RWPE1 (cell line): ENCODE measurements at regions not wholly inside any gene's neighbourhood (a gene's known extent, or its start where the extent isn't known, plus 50 kb on each side); places are given as distances from the start of the nearest gene placed in this dataset.

Experiments
- CTCF ChIA-PET: fragments of 350-600 bp; sonication (Branson Sonifier 250); formaldehyde crosslinking; extraction: SDS; loops from one replicate; lab custom pipeline; 2021; lab: Yijun Ruan, JAX
- POLR2A ChIA-PET: fragments of 400-600 bp; formaldehyde crosslinking; extraction: SDS; loops from one replicate; lab custom pipeline; 2020; ENCODE audit warnings: antibody characterized with exemption; ENCODE audit not compliant: low non-redundant PET; lab: Yijun Ruan, JAX
- DNase-seq: peaks from one replicate; pipeline ENCODE4 v3.0.0; 2012; ENCODE audit warnings: low spot score
- H3K27ac ChIP-seq: fragments of 450-650 bp; 2 replicates; pipeline ENCODE4 v1.5.1; 2017
- CTCF ChIP-seq: fragments of 450-650 bp; conservative IDR thresholded peaks from 2 replicates; pipeline ENCODE4 v1.5.1; 2017; ENCODE audit warnings: low read depth, mild to moderate bottlenecking

- DNase-seq, result no peak
- CTCF ChIA-PET, result interaction anchor here (0.7 kb wide), 1 partner anchor 48 kb away, joined by 5 read pairs; no protein-coding TSS in a partner anchor
- TF ChIP-seq CTCF, result no peak
- no peak overlapping the region for H3K27ac ChIP-seq
- POLR2A ChIA-PET, result no interaction called here
Measured at GRCh38 chr5:104431002-104431620, 868.5 kb upstream of the NUDT12 start.

DNA sequence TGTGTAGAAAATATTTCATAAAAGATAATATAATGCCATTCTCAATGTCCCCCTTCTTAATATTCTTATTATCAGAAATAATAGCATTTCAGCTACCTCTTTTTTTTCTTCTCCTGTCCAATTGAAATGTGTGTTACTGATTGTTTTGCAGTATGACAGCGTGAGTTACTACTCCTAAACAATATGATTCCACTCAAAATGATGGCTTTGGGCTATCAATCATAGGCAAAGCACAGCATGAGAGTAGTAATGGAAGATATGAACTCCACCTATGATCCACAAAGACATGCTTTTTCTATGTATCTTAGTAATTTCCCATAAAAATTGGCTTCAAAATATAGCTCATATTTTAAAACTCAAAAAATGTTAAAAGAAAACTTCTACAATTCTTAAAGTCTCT, 867.3 kb upstream of the NUDT12 start:
- ChIA-PET CTCF (no interaction called here), POLR2A (no interaction called here)
- no peak overlapping the region for H3K27ac ChIP-seq
- no peak for TF ChIP-seq CTCF
- DNase-seq, result no peak

DNA sequence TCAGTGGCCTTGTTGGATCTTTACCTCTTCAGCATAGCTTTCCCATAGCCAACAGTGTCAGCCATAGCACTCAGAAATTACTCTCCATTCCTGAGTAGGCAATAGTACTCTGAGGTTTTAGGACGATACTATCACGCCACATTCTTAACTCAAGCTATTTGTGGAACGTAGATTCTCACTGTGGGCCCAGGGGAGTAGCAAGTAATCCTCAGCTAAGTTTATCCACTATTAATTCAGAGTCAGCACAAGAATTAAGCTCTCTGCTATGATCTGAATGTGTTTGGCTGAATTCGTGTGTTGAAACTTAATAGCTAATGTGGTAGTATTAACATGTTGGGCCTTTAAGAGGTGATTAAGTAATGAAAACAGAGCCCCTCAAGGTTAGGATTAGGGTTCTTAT, 858.8 kb upstream of the NUDT12 start:
- no peak for TF ChIP-seq CTCF
- DNase-seq, result no peak
- H3K27ac ChIP-seq, result no peak overlapping the region
- CTCF ChIA-PET, result no interaction called here
- POLR2A ChIA-PET, result no interaction called here

DNA sequence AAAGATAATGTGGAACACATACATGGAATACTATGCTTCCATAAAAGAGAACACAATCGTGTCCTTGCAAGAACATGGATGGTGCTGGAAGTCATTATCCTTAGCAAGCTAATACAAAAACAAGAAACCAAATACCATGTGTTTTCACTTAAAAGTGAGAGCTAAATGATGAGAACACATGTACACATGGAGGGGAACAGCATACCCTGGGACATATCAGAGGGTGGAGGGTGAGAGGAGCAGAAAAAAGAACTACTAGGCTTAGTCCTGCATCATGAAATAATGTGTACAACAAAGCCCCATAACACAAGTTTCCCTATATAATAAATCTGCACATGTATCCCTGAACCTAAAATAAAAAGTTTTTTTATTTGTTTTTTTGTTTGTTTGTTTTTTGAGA, 855.5 kb upstream of the NUDT12 start:
- H3K27ac ChIP-seq, result no peak overlapping the region
- ChIA-PET POLR2A (no interaction called here), CTCF (interaction anchor here (0.7 kb wide), 1 partner anchor 474 kb away, joined by 4 read pairs; no protein-coding TSS in a partner anchor)
- DNase-seq, result no peak
- no peak for TF ChIP-seq CTCF

- no peak overlapping the region for H3K27ac ChIP-seq
- TF ChIP-seq CTCF, result peak; percentile 40
- DNase-seq, result peak; percentile 10
- ChIA-PET CTCF (interaction anchor here (0.5 to 2.6 kb wide), 7 partner anchors 11 to 1250 kb away, joined by 3 to 8 read pairs (median 4); no protein-coding TSS in a partner anchor), POLR2A (no interaction called here)
Measured at GRCh38 chr5:104412649-104413240, 850.2 kb upstream of the NUDT12 start.

- TF ChIP-seq CTCF, result no peak
- ChIA-PET POLR2A (no interaction called here), CTCF (no interaction called here)
- no peak overlapping the region for H3K27ac ChIP-seq
- DNase-seq, result no peak
Measured at GRCh38 chr5:104400941-104401340, 838.4 kb upstream of the NUDT12 start.
